Brain microvascular endothelial cell (primary cell): ENCODE measurements at regions not wholly inside any gene's neighbourhood (a gene's known extent, or its start where the extent isn't known, plus 50 kb on each side); places are given as distances from the start of the nearest gene placed in this dataset.

ENCODE experiments used
- DNase-seq: peaks from one replicate; pipeline ENCODE4 v3.0.0-alpha.2; 2020
- H3K27ac ChIP-seq: fragments of 250-450 bp; sonication (Bioruptor Pico); 2 replicates; pipeline ENCODE4 v1.5.1; 2020; ENCODE audit warnings: mild to moderate bottlenecking, moderate library complexity
- H3K27me3 ChIP-seq: fragments of 250-450 bp; sonication (Bioruptor Pico); replicated peaks from 2 replicates; pipeline ENCODE4 v1.5.1; 2020; ENCODE audit warnings: mild to moderate bottlenecking
- H3K36me3 ChIP-seq: fragments of 250-450 bp; sonication (Bioruptor Pico); replicated peaks from 2 replicates; pipeline ENCODE4 v1.5.1; 2020; ENCODE audit warnings: mild to moderate bottlenecking
- H3K4me3 ChIP-seq: 2 replicates; pipeline ENCODE4 v1.5.1; 2011; ENCODE audit warnings: low read depth, mild to moderate bottlenecking, control low read depth, low read length, moderate library complexity
- in situ Hi-C: cut with HindIII; loops from 2 replicates; pipeline ENCODE4 v1.10.0; 2017; ENCODE audit warnings: low sequenced_read_pairs, low pct_ligation_motif_present
- TF ChIP-seq, protein P1 (sequence below): IDR thresholded peaks from 2 replicates; pipeline ENCODE4 v1.5.1; 2011; ENCODE audit warnings: low read depth, mild to moderate bottlenecking, moderate library complexity, low read length, control low read depth, inconsistent platforms; ENCODE audit errors: missing control alignments

DNA sequence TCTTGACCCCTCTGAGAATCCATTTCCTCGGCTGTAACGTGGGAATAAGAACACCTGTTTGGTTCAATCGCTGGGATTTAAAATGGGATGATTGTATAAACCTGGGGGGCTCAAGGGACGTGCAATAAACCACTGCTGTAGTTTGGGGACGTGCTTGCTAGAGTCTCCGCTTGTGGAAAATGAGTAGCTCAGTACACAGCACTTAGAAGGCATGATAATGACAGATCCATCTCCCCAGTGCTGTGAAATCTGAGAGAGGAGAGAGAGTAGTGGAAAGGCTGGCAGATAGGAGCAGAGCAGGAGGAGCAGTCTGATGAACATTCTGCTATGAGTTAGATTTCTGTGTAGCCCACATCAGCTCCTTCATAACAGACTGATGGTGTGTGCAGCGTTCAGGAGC lies 256.5 kb downstream of the MN1 start:
- in situ Hi-C loops = no loop called here
- DNase-seq = no peak
- Histone ChIP-seq H3K36me3 (no peaks in the 10 kb centered on the region), H3K27ac (no peak overlapping the region), H3K27me3 (no peaks in the 10 kb centered on the region), H3K4me3 (no peak overlapping the region)
- TF ChIP-seq, protein P1, sequence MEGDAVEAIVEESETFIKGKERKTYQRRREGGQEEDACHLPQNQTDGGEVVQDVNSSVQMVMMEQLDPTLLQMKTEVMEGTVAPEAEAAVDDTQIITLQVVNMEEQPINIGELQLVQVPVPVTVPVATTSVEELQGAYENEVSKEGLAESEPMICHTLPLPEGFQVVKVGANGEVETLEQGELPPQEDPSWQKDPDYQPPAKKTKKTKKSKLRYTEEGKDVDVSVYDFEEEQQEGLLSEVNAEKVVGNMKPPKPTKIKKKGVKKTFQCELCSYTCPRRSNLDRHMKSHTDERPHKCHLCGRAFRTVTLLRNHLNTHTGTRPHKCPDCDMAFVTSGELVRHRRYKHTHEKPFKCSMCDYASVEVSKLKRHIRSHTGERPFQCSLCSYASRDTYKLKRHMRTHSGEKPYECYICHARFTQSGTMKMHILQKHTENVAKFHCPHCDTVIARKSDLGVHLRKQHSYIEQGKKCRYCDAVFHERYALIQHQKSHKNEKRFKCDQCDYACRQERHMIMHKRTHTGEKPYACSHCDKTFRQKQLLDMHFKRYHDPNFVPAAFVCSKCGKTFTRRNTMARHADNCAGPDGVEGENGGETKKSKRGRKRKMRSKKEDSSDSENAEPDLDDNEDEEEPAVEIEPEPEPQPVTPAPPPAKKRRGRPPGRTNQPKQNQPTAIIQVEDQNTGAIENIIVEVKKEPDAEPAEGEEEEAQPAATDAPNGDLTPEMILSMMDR = no peak

- H3K27me3 ChIP-seq = no peaks in the 10 kb centered on the region
- H3K27ac ChIP-seq = no peak overlapping the region
- H3K4me3 ChIP-seq = no peak overlapping the region
- H3K36me3 ChIP-seq = no peaks in the 10 kb centered on the region
- TF ChIP-seq, protein P1 = no peak
- in situ Hi-C loops = no loop called here
- DNase-seq = no peak
These were observed 255.2 kb downstream of the MN1 start for GRCh38 chr22:27546157-27546935.

DNA sequence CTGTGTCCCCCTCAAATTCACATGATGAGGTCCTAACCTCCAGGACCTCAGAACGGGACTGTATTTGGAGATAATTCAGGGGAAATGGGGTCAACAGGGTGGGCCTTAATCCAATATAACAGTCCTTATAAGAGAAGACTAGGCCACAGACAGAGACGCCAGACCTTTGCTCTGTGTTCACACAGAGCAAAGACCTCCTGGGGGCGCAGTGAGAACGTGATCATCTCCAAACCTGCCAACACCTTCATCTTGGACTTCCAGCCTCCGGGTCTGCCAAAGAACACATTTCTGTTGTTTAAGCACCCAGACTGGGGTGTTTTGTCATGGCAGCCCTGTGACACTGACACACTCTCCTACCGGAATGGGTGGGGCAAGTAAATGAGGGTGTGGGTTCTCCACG lies 250.2 kb downstream of the MN1 start:
- in situ Hi-C loops = no loop called here
- H3K27ac ChIP-seq = no peak overlapping the region
- DNase-seq = no peak
- no peaks in the 10 kb centered on the region for H3K27me3 ChIP-seq
- H3K4me3 ChIP-seq = no peak overlapping the region
- TF ChIP-seq, protein P1 = no peak
- H3K36me3 ChIP-seq = no peaks in the 10 kb centered on the region

DNA sequence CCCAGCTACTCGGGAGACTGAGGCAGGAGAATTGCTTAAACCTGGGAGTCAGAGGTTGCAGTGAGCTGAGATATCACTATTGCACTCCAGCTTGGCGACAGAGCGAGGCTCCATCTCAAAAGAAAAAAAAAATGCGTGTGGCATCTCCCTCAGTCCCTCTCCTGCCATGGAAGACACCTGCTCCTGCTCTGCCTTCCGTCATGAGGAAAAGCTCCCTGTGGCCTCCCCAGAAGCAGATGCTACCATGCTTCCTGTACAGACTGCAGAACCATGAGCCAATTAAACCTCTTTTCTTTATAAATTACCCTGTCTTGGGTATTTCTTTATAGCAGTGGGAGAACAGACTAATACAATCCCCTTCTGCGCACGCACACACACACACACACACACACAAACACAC lies 249.4 kb downstream of the MN1 start:
- Histone ChIP-seq H3K27ac (no peak overlapping the region), H3K36me3 (no peaks in the 10 kb centered on the region), H3K27me3 (no peaks in the 10 kb centered on the region), H3K4me3 (no peak overlapping the region)
- in situ Hi-C loops = no loop called here
- no peak for DNase-seq
- TF ChIP-seq, protein P1 = no peak

- TF ChIP-seq, protein P1 = no peak
- Histone ChIP-seq H3K36me3 (no peaks in the 10 kb centered on the region), H3K27ac (no peak overlapping the region), H3K27me3 (no peaks in the 10 kb centered on the region), H3K4me3 (no peak overlapping the region)
- in situ Hi-C loops = no loop called here
- DNase-seq = no peak
These were observed 248.7 kb downstream of the MN1 start for GRCh38 chr22:27552863-27553262.
